ENCODE measurements at regions not wholly inside any gene's neighbourhood (a gene's known extent, or its start where the extent isn't known, plus 50 kb on each side); places are given as distances from the start of the nearest gene placed in this dataset.

GRCh38 chr1:17890815-17891191 is 135.7 kb downstream of the ACTL8 start:
- no peak for TF ChIP-seq CREB5 (CRISPR knock-in tag; IDR thresholded peaks at IDR 0.05; ENCODE audit: low read depth)
- TF ChIP-seq ZFP30 (CRISPR knock-in tag; IDR thresholded peaks at IDR 0.05) = no peak
- TF ChIP-seq ZNF70 (CRISPR knock-in tag; IDR thresholded peaks at IDR 0.05) = no peak
- TF ChIP-seq OSR1 (CRISPR knock-in tag; IDR thresholded peaks at IDR 0.05) = no peak
- TF ChIP-seq PPARA (CRISPR knock-in tag; IDR thresholded peaks at IDR 0.05; ENCODE audit: borderline replicate concordance) = no peak
- no peak for TF ChIP-seq ARNTL (CRISPR knock-in tag; IDR thresholded peaks at IDR 0.05; ENCODE audit: borderline replicate concordance, low read depth)
- TF ChIP-seq TOX (CRISPR knock-in tag; IDR thresholded peaks at IDR 0.05; ENCODE audit: borderline replicate concordance) = no peak
- TF ChIP-seq TCF4 (CRISPR knock-in tag; IDR thresholded peaks at IDR 0.05; ENCODE audit: borderline replicate concordance) = no peak
- no peak for TF ChIP-seq ZFP3 (CRISPR knock-in tag; IDR thresholded peaks at IDR 0.05)
- TF ChIP-seq BACH2 (CRISPR knock-in tag; IDR thresholded peaks at IDR 0.05; ENCODE audit: borderline replicate concordance) = no peak
- no peak for TF ChIP-seq RARB (CRISPR knock-in tag; IDR thresholded peaks at IDR 0.05)
- no peak for TF ChIP-seq ISL1 (CRISPR knock-in tag; IDR thresholded peaks at IDR 0.05)
- TF ChIP-seq CSRNP3 (CRISPR knock-in tag; IDR thresholded peaks at IDR 0.05) = no peak
- no peak for TF ChIP-seq ESRRG (CRISPR knock-in tag; IDR thresholded peaks at IDR 0.05)
- no peak for ATAC-seq

GRCh38 chr1:17891205-17892110 is 136.3 kb downstream of the ACTL8 start:
- ATAC-seq = no peak
- TF ChIP-seq PPARA (CRISPR knock-in tag; IDR thresholded peaks at IDR 0.05; ENCODE audit: borderline replicate concordance) = no peak
- TF ChIP-seq CSRNP3 (CRISPR knock-in tag; IDR thresholded peaks at IDR 0.05) = no peak
- no peak for TF ChIP-seq BACH2 (CRISPR knock-in tag; IDR thresholded peaks at IDR 0.05; ENCODE audit: borderline replicate concordance)
- no peak for TF ChIP-seq RARB (CRISPR knock-in tag; IDR thresholded peaks at IDR 0.05)
- no peak for TF ChIP-seq ZC3H10 (CRISPR knock-in tag; IDR thresholded peaks at IDR 0.05)
- TF ChIP-seq POU6F1 (CRISPR knock-in tag; IDR thresholded peaks at IDR 0.05; ENCODE audit: borderline replicate concordance, low read depth) = no peak
- no peak for TF ChIP-seq GLIS3 (CRISPR knock-in tag; IDR thresholded peaks at IDR 0.05)

- no peak for ATAC-seq
- TF ChIP-seq ESRRG (CRISPR knock-in tag; IDR thresholded peaks at IDR 0.05) = no peak
- TF ChIP-seq ISL1 (CRISPR knock-in tag; IDR thresholded peaks at IDR 0.05) = no peak
- TF ChIP-seq SNAI2 (CRISPR knock-in tag; IDR thresholded peaks at IDR 0.05) = no peak
- TF ChIP-seq ARNTL (CRISPR knock-in tag; IDR thresholded peaks at IDR 0.05; ENCODE audit: borderline replicate concordance, low read depth) = no peak
- TF ChIP-seq TCF4 (CRISPR knock-in tag; IDR thresholded peaks at IDR 0.05; ENCODE audit: borderline replicate concordance) = no peak
- no peak for TF ChIP-seq ZC3H10 (CRISPR knock-in tag; IDR thresholded peaks at IDR 0.05)
- TF ChIP-seq ZNF565 (CRISPR knock-in tag; conservative IDR thresholded peaks at IDR 0.05; ENCODE audit: low read depth) = no peak
- TF ChIP-seq GLIS3 (CRISPR knock-in tag; IDR thresholded peaks at IDR 0.05) = no peak
- TF ChIP-seq PATZ1 (CRISPR knock-in tag; IDR thresholded peaks at IDR 0.05; ENCODE audit: borderline replicate concordance) = no peak
- TF ChIP-seq ZFP3 (CRISPR knock-in tag; IDR thresholded peaks at IDR 0.05) = no peak
- no peak for TF ChIP-seq BACH2 (CRISPR knock-in tag; IDR thresholded peaks at IDR 0.05; ENCODE audit: borderline replicate concordance)
- no peak for TF ChIP-seq TOX (CRISPR knock-in tag; IDR thresholded peaks at IDR 0.05; ENCODE audit: borderline replicate concordance)
- no peak for TF ChIP-seq RARB (CRISPR knock-in tag; IDR thresholded peaks at IDR 0.05)
- no peak for TF ChIP-seq ZNF8 (CRISPR knock-in tag; IDR thresholded peaks at IDR 0.05)
- TF ChIP-seq ZNF70 (CRISPR knock-in tag; IDR thresholded peaks at IDR 0.05) = no peak
- TF ChIP-seq CSDC2 (CRISPR knock-in tag; IDR thresholded peaks at IDR 0.05) = no peak
- no peak for TF ChIP-seq PPARA (CRISPR knock-in tag; IDR thresholded peaks at IDR 0.05; ENCODE audit: borderline replicate concordance)
- TF ChIP-seq POU6F1 (CRISPR knock-in tag; IDR thresholded peaks at IDR 0.05; ENCODE audit: borderline replicate concordance, low read depth) = no peak
- no peak for TF ChIP-seq CREB5 (CRISPR knock-in tag; IDR thresholded peaks at IDR 0.05; ENCODE audit: low read depth)
- no peak for TF ChIP-seq ZFP30 (CRISPR knock-in tag; IDR thresholded peaks at IDR 0.05)
Measured at GRCh38 chr1:17892225-17892624, 137.1 kb downstream of the ACTL8 start.
